Parathyroid adenoma (tissue), 2 donors: ENCODE measurements at regions not wholly inside any gene's neighbourhood (a gene's known extent, or its start where the extent isn't known, plus 50 kb on each side); places are given as distances from the start of the nearest gene placed in this dataset.

Experiments used
- H2AFZ ChIP-seq: fragments of 300-600 bp; sonication (generic); one replicate; pipeline ENCODE4 v1.7.0; 2017; ENCODE audit warnings: antibody characterized with exemption, mild to moderate bottlenecking
- H3K27ac ChIP-seq: fragments of 300-600 bp; sonication (generic); one replicate; pipeline ENCODE4 v1.7.0; 2017
- H3K27me3 ChIP-seq: fragments of 300-600 bp; sonication (generic); one replicate; pipeline ENCODE4 v1.7.0; 2017; ENCODE audit warnings: low read length; ENCODE audit not compliant: control insufficient read depth, insufficient read depth
- H3K36me3 ChIP-seq: fragments of 300-600 bp; sonication (generic); one replicate; pipeline ENCODE4 v1.7.0; 2017; ENCODE audit warnings: low read length; ENCODE audit not compliant: control insufficient read depth, insufficient read depth
- H3K4me1 ChIP-seq: fragments of 300-600 bp; sonication (generic); one replicate; pipeline ENCODE4 v1.7.0; 2017; ENCODE audit warnings: control low read depth
- H3K4me2 ChIP-seq: fragments of 300-600 bp; sonication (generic); one replicate; pipeline ENCODE4 v1.7.0; 2017; ENCODE audit warnings: low read length
- H3K4me3 ChIP-seq: fragments of 300-600 bp; sonication (generic); one replicate; pipeline ENCODE4 v1.7.0; 2017; ENCODE audit warnings: low read depth, low read length
- H3K79me2 ChIP-seq: fragments of 300-600 bp; sonication (generic); one replicate; pipeline ENCODE4 v1.7.0; 2017; ENCODE audit warnings: control low read depth
- H3K9ac ChIP-seq: fragments of 300-600 bp; sonication (generic); one replicate; pipeline ENCODE4 v1.7.0; 2017; ENCODE audit warnings: mild to moderate bottlenecking
- H3K9me3 ChIP-seq: fragments of 300-600 bp; sonication (generic); one replicate; pipeline ENCODE4 v1.7.0; 2017; ENCODE audit warnings: low read length; ENCODE audit not compliant: control insufficient read depth
- TF ChIP-seq, protein P1 (sequence below): fragments of 300-600 bp; sonication (generic); IDR thresholded peaks from one replicate; pipeline ENCODE4 v1.7.0; 2017; ENCODE audit warnings: antibody characterized with exemption, mild to moderate bottlenecking
- donor health status: primary hyperparathyroidism.

DNA sequence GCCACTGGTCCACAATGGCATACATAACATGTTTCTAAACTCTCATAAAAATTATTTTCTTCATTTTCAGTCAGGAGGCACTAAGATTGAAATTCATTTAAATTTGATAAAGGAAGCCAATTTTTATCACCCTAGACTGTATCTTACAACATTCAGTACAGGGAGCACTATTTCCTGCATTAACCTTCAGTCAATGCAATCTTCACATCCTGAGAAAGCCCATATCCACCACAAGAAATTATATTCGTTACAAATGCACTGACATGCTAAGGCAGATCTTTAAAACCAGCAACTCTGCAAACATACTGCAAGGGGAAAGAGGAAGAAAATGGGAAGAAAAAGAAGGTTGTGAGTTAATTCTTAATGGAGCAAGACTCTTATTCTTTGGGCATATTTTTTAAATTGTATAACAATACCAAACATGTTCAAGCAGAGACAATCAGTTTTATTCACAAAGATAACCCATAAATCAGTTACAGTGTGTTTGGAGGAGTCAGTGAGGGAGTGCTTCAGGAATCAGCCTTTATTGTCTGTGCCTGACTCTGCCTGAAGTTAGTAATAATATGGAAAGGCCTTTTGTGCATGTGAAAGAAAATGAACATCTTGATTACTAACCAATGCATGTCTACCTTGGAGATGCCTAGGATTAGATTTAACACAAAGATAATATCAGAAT is 370.1 kb downstream of the FBXO15 start:
- TF ChIP-seq, protein P1, sequence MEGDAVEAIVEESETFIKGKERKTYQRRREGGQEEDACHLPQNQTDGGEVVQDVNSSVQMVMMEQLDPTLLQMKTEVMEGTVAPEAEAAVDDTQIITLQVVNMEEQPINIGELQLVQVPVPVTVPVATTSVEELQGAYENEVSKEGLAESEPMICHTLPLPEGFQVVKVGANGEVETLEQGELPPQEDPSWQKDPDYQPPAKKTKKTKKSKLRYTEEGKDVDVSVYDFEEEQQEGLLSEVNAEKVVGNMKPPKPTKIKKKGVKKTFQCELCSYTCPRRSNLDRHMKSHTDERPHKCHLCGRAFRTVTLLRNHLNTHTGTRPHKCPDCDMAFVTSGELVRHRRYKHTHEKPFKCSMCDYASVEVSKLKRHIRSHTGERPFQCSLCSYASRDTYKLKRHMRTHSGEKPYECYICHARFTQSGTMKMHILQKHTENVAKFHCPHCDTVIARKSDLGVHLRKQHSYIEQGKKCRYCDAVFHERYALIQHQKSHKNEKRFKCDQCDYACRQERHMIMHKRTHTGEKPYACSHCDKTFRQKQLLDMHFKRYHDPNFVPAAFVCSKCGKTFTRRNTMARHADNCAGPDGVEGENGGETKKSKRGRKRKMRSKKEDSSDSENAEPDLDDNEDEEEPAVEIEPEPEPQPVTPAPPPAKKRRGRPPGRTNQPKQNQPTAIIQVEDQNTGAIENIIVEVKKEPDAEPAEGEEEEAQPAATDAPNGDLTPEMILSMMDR: no peak
- no peak overlapping the region for H3K27ac ChIP-seq
- H3K9ac ChIP-seq: no peak overlapping the region
- H3K36me3 ChIP-seq: no peaks in the 10 kb centered on the region
- H2AFZ ChIP-seq: no peak overlapping the region
- H3K9me3 ChIP-seq: no peaks in the 10 kb centered on the region
- H3K4me1 ChIP-seq: no peaks in the 10 kb centered on the region
- H3K27me3 ChIP-seq: no peaks in the 10 kb centered on the region
- no peak overlapping the region for H3K4me3 ChIP-seq
- no peaks in the 10 kb centered on the region for H3K79me2 ChIP-seq
- no peak overlapping the region for H3K4me2 ChIP-seq

DNA sequence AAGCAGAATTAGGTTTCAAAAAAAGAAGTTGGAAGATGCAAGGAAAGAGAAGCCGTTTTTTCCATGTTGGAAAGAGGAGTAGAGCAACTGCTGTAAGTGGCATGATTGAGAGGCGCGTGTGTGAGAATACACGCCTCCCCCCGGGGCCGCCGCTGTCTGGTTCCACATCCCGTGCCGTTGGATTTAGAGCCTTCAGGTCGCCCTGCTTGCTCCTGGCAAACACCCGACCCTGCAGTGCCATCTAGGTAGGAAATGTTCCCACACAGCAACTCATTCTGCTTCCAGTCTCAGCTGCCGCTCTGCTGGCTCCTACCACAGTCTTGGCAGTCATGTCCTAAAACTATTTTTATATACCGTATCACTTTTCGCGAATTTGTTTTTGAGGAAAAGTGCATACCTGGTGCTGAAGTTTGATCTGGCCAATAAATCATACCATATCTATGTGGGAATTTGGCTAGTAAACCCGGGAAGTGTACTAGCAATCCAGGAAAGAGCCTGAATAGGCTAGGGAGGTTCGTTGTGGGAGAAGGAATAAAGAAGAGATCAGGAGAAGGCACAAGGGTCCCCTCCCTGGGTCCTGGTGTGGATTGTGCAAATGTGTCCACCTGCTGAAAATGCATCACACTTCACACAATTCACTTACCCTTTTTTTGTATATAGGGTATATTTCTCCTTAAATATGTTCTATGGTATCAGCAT is 372.7 kb downstream of the FBXO15 start:
- no peaks in the 10 kb centered on the region for H3K36me3 ChIP-seq
- H3K9me3 ChIP-seq: no peaks in the 10 kb centered on the region
- no peaks in the 10 kb centered on the region for H3K4me1 ChIP-seq
- no peak overlapping the region for H3K4me2 ChIP-seq
- no peaks in the 10 kb centered on the region for H3K79me2 ChIP-seq
- no peaks in the 10 kb centered on the region for H3K27me3 ChIP-seq
- no peak overlapping the region for H3K9ac ChIP-seq
- H3K4me3 ChIP-seq: no peak overlapping the region
- no peak overlapping the region for H3K27ac ChIP-seq
- H2AFZ ChIP-seq: no peak overlapping the region
- TF ChIP-seq, protein P1: no peak

DNA sequence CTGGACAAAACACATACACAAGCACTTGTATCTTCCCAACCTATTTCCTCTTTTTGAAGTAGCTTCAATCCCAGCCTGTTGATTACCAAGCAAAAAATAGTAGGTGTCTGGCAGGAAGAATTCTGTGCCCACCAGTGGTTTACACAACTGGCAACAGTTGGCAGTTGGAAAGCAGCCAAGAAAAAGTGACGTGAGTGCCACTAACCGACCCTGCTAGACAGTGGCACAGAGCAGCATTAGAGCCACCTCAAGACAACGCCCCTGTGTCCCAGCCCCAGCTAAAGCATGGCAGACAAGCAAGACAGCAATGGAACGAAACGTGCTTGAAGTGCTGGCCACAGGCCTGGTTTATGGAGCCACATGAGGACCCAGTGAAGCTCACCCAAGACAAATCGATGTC is 379.6 kb downstream of the FBXO15 start:
- H2AFZ ChIP-seq: no peak overlapping the region
- no peak overlapping the region for H3K9ac ChIP-seq
- H3K4me3 ChIP-seq: no peak overlapping the region
- no peaks in the 10 kb centered on the region for H3K9me3 ChIP-seq
- H3K79me2 ChIP-seq: no peaks in the 10 kb centered on the region
- H3K27me3 ChIP-seq: no peaks in the 10 kb centered on the region
- H3K4me1 ChIP-seq: no peaks in the 10 kb centered on the region
- no peak overlapping the region for H3K4me2 ChIP-seq
- no peaks in the 10 kb centered on the region for H3K36me3 ChIP-seq
- H3K27ac ChIP-seq: no peak overlapping the region
- TF ChIP-seq, protein P1: no peak

DNA sequence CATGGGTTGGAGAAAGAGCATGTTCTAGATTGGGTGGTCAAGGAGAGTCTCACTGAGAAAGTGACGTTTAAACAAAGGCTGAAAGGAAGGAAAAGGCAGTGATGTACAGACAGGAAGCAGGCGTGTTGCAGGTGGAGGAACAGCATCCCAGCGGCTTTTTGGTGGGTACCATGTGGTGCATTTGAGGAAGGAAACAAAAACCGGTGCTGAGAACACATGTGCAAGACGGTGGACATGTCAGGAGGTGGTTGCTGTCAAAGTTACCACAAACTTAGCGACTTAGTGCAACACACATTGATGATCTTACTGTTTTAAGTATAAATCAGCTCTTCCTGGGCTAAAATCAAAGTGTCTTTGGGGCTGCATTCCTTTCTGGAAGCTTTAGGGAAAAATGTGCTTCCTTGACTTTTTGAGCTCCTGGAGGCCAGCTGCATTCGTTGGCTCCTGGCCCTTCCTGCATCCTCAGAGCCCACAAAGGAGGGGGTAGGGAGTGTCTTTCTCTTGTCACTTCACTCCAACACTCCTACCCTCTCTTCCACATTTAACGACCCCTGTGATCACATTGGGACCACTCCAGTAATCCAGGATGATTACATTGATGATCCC is 380.6 kb downstream of the FBXO15 start:
- Histone ChIP-seq H3K27me3 (no peaks in the 10 kb centered on the region), H3K79me2 (no peaks in the 10 kb centered on the region), H2AFZ (no peak overlapping the region), H3K4me2 (no peak overlapping the region), H3K4me1 (no peaks in the 10 kb centered on the region), H3K4me3 (no peak overlapping the region), H3K36me3 (no peaks in the 10 kb centered on the region), H3K9me3 (no peaks in the 10 kb centered on the region), H3K27ac (no peak overlapping the region), H3K9ac (no peak overlapping the region)
- TF ChIP-seq, protein P1: no peak
